Type B pancreatic cell (in vitro differentiated cells): ENCODE measurements at regions not wholly inside any gene's neighbourhood (a gene's known extent, or its start where the extent isn't known, plus 50 kb on each side); places are given as distances from the start of the nearest gene placed in this dataset.
A peak's percentile ranks its signal among the peaks of the same experiment; 100 is the strongest.
"Not testable (repeated sequence)": the region's sequence is repeated elsewhere in the genome, so short reads cannot be mapped to it uniquely, and the experiment has no call there.

Experiments used
- DNase-seq: peaks from one replicate; pipeline ENCODE4 v3.0.0; 2021; ENCODE audit warnings: mixed read lengths; ENCODE audit not compliant: unreplicated experiment; ENCODE audit errors: extremely low spot score
- H3K27ac Mint-ChIP-seq: 2 replicates; pipeline ENCODE4 v1.8.0; 2021; ENCODE audit warnings: mild to moderate bottlenecking, mixed read lengths
- H3K27me3 Mint-ChIP-seq: 2 replicates; pipeline ENCODE4 v1.8.0; 2021; ENCODE audit warnings: mixed read lengths
- H3K36me3 Mint-ChIP-seq: 2 replicates; pipeline ENCODE4 v1.8.0; 2021; ENCODE audit warnings: mixed read lengths
- H3K4me1 Mint-ChIP-seq: one replicate; pipeline ENCODE4 v1.8.0; 2021; ENCODE audit warnings: mixed read lengths; ENCODE audit not compliant: unreplicated experiment
- H3K4me3 Mint-ChIP-seq: 2 replicates; pipeline ENCODE4 v1.8.0; 2021; ENCODE audit warnings: mild to moderate bottlenecking, mixed read lengths
- H3K9me3 Mint-ChIP-seq: 2 replicates; pipeline ENCODE4 v1.8.0; 2021; ENCODE audit warnings: mixed read lengths
- TF ChIP-seq, protein P1 (sequence below): fragments of 200-600 bp; sonication (generic); conservative IDR thresholded peaks from 2 replicates; pipeline ENCODE4 v1.5.0; 2021; ENCODE audit warnings: antibody characterized with exemption, mild to moderate bottlenecking

DNA sequence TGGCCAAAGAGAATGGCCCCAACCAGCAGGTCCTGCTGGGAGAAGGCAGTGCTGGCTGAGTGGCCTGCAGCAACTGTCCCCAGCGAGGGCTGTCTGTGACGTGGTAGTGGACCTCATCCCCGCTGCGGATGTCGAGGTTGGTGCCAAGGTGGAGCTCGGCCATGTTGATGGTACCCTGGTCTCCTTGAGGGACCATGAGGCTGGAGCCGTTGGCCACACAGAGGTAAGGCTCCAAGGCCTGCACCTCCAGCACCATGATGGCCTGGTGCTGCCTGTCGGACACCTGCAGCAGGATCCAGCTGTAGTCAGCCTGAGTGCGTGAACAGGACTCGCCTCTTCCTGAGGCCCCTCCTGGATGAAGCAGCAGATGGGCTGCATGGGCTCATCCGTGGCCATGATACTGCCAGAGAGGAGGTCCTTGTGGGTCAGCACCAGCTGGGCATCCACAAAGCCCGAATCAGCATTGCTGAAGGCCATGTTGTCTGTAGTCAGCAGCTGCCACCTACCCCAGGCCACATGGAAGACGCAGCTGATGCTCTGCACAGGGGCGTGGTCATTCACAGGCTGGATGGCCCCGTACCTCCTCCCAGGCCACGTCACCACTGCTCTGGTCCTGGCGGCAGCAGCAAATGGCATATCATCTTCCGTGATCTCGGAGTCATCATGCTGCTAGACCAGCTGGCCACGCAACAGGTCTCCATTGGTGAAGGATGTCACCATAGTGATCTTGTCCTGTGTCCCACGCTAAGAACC lies 167.5 kb downstream of the GOLGA6L4 start:
- Mint-ChIP-seq H3K4me3 (no peak overlapping the region), H3K9me3 (no peaks in the 10 kb centered on the region), H3K36me3 (no peaks in the 10 kb centered on the region), H3K27me3 (peaks cover 1% of the 10 kb centered on the region), H3K4me1 (no peaks in the 10 kb centered on the region), H3K27ac (no peak overlapping the region)
- peak; percentile 67 for DNase-seq
- TF ChIP-seq, protein P1, sequence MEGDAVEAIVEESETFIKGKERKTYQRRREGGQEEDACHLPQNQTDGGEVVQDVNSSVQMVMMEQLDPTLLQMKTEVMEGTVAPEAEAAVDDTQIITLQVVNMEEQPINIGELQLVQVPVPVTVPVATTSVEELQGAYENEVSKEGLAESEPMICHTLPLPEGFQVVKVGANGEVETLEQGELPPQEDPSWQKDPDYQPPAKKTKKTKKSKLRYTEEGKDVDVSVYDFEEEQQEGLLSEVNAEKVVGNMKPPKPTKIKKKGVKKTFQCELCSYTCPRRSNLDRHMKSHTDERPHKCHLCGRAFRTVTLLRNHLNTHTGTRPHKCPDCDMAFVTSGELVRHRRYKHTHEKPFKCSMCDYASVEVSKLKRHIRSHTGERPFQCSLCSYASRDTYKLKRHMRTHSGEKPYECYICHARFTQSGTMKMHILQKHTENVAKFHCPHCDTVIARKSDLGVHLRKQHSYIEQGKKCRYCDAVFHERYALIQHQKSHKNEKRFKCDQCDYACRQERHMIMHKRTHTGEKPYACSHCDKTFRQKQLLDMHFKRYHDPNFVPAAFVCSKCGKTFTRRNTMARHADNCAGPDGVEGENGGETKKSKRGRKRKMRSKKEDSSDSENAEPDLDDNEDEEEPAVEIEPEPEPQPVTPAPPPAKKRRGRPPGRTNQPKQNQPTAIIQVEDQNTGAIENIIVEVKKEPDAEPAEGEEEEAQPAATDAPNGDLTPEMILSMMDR = no peak

DNA sequence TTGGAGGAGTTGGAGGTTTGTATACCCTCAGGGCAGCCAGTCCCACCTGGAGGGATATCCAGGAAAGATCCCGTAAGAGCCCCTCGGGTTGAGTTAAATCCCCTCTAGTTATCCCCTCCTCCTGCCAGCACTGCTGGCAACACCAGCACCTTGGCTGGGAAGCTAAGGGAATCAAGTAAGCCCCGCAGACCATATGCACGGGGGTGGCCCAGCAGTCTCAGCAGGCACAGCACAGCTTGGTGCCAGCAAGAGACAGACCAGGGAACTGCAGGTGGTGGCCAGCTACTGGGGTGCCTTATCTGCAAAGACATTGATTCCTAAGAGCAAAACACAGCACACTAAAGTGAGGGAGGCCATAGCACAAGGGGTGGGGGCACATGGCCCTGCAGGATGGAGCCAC lies 173.8 kb downstream of the GOLGA6L4 start:
- not testable (repeated sequence) for DNase-seq, H3K27me3 Mint-ChIP-seq, H3K36me3 Mint-ChIP-seq, H3K4me3 Mint-ChIP-seq, H3K9me3 Mint-ChIP-seq, H3K27ac Mint-ChIP-seq, H3K4me1 Mint-ChIP-seq

DNA sequence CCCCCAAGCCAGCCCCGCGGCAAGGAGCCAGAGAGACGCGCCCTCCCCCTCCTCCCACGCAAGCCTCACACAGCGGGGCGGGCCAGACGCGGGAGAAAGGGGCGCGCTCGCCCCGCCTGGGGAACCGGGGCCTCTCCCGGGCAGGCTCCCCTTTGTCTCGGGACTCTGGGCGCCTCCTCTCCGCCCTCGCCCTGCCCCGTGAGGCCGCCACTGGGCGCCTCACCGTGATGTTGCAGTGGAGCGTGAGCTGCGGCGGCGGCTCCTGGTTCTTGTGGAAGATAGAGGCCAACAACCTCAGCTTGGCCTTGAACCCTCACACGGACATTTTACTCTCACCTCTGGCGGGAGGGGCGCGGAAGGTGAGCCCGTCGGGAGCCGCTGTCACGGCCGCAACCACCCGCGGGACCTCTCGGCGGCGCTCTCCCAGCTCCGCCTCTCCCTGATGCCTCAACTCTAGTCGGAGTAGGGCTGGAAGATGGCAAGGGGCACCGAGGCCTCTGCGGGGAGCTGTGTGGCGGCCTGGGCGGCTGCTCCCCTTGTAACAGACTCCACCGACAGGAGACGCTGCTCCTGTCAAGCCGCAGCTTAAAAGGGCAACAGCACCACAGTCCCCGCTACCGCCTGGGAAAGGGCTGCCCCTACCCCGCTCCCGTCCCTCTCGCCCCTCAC lies 179.2 kb upstream of the ZSCAN2 start:
- H3K36me3 Mint-ChIP-seq, H3K4me3 Mint-ChIP-seq, H3K27ac Mint-ChIP-seq, H3K27me3 Mint-ChIP-seq, H3K9me3 Mint-ChIP-seq, DNase-seq, H3K4me1 Mint-ChIP-seq: not testable (repeated sequence)

DNA sequence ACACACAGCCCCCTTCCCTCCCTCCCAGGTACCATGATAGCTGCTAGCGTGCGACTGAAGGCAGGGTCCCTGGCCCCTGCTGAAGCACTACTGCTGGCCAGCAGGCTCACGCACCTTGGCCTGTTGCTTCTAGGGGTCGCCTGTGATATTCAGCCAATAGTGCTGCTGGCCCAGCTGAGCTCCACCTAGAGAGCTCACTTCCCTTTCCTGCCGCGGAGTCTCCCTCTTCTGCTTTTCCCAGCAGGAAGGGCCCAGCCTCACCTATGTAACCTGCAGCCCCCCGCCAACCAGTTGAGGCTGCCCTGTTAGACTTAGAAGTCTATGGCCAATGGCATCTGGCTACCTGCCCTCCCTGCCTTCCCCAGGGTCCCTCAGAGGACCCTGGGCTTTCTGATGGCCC lies 175.5 kb upstream of the ZSCAN2 start:
- not testable (repeated sequence) for H3K4me1 Mint-ChIP-seq, H3K9me3 Mint-ChIP-seq, H3K27ac Mint-ChIP-seq, H3K27me3 Mint-ChIP-seq, H3K36me3 Mint-ChIP-seq, DNase-seq, H3K4me3 Mint-ChIP-seq

DNA sequence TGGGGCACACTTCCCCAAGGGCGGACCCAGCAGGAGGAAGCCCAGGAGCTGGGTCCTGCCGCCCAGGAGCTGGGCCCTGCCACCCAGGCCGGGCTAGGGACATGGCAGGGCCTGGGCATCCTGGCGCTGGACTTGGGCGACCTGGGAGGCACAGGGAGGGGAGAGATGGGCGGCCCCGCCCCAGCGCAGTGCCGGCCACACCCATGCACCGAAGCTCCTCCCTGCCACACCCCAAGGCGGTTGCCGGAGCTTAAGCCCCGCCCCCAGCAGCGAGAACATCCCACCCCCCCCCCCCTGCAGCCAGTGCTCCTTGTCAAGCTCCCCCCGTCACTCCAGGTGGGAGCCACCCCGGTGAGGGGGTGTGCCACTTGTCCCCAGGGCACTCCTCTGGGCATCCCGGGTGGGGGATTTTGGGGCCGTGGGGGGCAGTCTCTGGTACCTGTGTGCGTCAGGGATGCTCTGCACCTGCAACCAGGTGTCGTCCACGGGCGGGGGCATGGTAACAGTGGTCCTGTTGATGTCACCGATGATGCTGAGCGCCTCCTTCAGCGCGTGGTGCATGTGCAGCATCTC lies 127.4 kb upstream of the ZSCAN2 start:
- not testable (repeated sequence) for H3K27ac Mint-ChIP-seq, DNase-seq, H3K9me3 Mint-ChIP-seq, H3K4me3 Mint-ChIP-seq, H3K27me3 Mint-ChIP-seq, H3K4me1 Mint-ChIP-seq, H3K36me3 Mint-ChIP-seq

DNA sequence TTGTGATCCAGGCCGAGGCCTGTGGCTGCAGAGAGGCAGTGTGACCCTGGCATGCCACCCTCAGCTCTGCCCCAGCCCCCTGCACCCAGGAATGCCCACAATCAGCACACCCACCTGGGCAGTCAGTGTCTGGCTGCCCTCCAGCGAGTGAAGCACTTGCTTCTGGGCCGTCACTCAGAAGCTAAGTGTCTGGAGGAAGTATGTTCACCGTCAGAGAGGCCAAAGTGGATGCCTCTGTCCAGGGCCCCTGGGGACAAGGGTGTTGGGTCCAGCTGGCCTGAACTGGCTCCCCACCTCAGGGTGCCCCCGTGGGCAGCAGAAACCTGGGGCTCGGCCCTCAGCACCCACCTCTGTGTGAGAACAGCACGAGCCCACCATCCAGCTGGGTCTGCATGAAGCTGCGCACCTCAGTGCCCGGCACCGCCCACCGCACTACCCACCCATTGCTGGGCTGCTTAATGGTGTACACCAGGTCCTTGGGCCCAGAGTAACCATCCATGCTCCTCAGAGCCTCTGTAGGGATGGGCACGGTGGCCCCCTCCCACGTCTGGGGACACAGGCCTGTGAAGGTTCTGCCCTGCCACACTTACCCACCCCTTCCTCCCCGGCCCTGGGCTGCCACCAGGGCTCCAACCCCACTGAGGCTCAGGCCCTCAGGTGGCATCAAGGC lies 124.3 kb upstream of the ZSCAN2 start:
- H3K4me1 Mint-ChIP-seq, H3K27me3 Mint-ChIP-seq, H3K36me3 Mint-ChIP-seq, H3K9me3 Mint-ChIP-seq, DNase-seq, H3K4me3 Mint-ChIP-seq, H3K27ac Mint-ChIP-seq: not testable (repeated sequence)

DNA sequence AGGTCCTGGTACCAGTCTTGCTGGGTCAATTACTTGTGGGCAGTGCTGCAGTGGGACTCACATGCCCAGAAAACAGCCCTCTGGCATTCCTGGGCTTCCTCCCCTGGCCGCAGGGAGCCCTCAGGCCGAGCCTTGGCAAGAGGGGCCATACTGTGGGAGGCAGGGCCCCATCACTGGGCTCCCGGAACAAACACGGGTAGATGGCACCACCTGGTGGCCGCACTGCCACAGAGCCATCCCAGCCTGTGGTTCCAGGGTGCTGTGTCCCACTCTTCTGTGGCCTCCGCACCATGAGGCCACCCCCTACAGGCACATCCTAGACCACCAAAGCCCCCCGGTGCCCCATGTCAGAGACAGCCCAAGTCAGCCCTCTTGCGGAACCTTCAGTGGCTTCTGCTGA lies 123.3 kb upstream of the ZSCAN2 start:
- H3K9me3 Mint-ChIP-seq, H3K4me1 Mint-ChIP-seq, H3K27me3 Mint-ChIP-seq, H3K4me3 Mint-ChIP-seq, H3K27ac Mint-ChIP-seq, DNase-seq, H3K36me3 Mint-ChIP-seq: not testable (repeated sequence)

DNA sequence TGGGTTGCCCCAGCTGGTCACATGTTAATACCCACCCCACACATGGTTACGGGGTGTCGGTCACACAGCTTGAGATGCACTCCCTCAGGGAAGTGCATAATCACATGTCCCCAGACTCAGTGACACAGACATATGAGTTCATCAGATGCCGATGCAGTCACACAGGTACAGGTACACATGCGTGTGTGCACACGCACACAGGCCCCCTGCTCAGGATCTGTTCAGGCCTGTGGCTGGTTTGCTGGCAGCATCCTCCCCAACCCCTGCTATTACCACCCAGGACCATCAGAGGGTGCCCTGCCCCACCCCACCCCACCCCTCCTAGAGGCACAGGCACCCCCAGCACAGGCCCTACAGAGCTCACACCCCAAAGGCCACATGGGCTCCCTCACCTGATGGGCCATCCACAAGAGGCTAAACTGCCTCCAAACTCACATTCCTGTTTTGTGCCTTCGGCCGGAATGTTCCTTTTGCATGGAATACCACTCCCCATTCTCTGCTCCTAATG lies 120.6 kb upstream of the ZSCAN2 start:
- not testable (repeated sequence) for H3K4me1 Mint-ChIP-seq, DNase-seq, H3K27me3 Mint-ChIP-seq, H3K27ac Mint-ChIP-seq, H3K9me3 Mint-ChIP-seq, H3K36me3 Mint-ChIP-seq, H3K4me3 Mint-ChIP-seq

DNA sequence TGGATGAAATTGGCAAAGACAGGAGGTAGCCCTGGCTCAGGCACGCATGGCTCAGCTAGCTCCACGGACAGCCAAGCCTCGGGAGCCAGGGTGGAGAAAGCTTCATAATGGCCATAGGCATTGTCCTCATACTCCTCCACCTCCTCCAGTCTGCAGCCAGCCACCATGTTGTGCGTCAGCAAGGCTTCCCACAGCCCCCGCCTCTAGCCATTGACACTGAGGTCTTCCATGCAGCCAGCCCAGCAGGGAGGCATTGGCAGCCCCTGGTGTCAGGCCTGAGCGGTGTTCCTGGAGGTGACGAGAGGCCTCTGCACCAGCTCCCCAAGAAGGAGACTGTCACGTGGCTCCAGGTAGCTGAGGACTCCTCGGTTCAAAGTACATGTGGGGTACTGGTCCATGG lies 117.0 kb upstream of the ZSCAN2 start:
- H3K27ac Mint-ChIP-seq, H3K27me3 Mint-ChIP-seq, H3K36me3 Mint-ChIP-seq, H3K4me1 Mint-ChIP-seq, H3K4me3 Mint-ChIP-seq, H3K9me3 Mint-ChIP-seq: not testable (repeated sequence)
- DNase-seq = peak; percentile 18

DNA sequence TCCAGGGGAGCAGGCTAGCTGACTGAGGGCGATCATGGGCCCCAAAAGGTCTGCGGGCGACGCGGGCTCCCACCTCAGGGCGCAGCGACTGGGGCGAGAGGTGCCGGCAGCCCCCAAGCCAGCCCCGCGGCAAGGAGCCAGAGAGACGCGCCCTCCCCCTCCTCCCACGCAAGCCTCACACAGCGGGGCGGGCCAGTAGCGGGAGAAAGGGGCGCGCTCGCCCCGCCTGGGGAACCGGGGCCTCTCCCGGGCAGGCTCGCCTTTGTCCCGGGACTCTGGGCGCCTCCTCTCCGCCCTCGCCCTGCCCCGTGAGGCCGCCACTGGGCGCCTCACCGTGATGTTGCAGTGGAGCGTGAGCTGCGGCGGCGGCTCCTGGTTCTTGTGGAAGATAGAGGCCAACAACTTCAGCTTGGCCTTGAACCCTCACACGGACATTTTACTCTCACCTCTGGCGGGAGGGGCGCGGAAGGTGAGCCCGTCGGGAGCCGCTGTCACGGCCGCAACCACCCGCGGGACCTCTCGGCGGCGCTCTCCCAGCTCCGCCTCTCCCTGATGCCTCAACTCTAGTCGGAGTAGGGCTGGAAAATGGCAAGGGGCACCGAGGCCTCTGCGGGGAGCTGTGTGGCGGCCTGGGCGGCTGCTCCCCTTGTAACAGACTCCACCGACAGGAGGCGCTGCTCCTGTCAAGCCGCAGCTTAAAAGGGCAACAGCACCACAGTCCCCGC lies 100.5 kb upstream of the ZSCAN2 start:
- not testable (repeated sequence) for H3K4me3 Mint-ChIP-seq, H3K4me1 Mint-ChIP-seq, H3K9me3 Mint-ChIP-seq, H3K27ac Mint-ChIP-seq, H3K27me3 Mint-ChIP-seq, H3K36me3 Mint-ChIP-seq
- peak; percentile 50 for DNase-seq

DNA sequence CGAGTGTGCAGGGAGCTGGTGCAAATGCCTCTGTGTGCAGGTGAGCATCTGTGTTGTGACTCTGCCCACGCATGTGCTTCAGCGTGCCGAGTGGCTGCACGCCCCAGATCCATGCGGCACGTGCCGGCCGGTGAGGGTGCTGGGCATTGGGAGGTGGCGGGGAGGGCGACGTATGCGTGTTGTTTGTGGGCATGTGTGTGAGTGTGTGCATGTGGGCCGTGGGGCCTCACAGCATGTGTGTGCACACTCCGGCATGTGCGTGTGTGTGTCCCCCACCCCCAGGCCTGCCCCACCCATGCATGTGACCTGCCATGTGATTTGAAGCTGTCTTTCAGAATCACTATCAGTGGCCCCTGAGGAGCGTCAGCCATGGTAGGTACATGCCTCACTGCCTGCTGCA lies 97.7 kb upstream of the ZSCAN2 start:
- not testable (repeated sequence) for H3K4me3 Mint-ChIP-seq, H3K36me3 Mint-ChIP-seq, DNase-seq, H3K27ac Mint-ChIP-seq, H3K27me3 Mint-ChIP-seq, H3K4me1 Mint-ChIP-seq, H3K9me3 Mint-ChIP-seq
